GM12878 (cell line): ENCODE measurements at regions not wholly inside any gene's neighbourhood (a gene's known extent, or its start where the extent isn't known, plus 50 kb on each side); places are given as distances from the start of the nearest gene placed in this dataset.

Experiments
- ATAC-seq: fragments of 200-7000 bp; cut with Tn5 transposase; 3 replicates; pipeline ENCODE4 v1.9.1; 2020; ENCODE audit warnings: mild to moderate bottlenecking, moderate library complexity
- BruUV-seq: library from RNA; stranded (reverse); fragments of 400-500 nt; replicated peaks from 2 replicates; lab custom pipeline; 2021; lab: Mats Ljungman, UMichigan
- CTCF ChIA-PET: fragments of 300-600 bp; sonication (Branson Sonifier 250); formaldehyde crosslinking; extraction: SDS; loops from one replicate; lab custom pipeline; 2021; ENCODE audit warnings: inconsistent platforms; lab: Yijun Ruan, JAX
- POLR2A ChIA-PET: fragments of 350-600 bp; formaldehyde crosslinking; extraction: SDS; loops from one replicate; lab custom pipeline; 2021; ENCODE audit warnings: inconsistent platforms; lab: Charles Lee
- RAD21 ChIA-PET: fragments of 300-600 bp; sonication (Branson Sonifier 250); formaldehyde crosslinking; loops from one replicate; lab custom pipeline; 2023; ENCODE audit warnings: antibody characterized with exemption; ENCODE audit not compliant: unreplicated experiment; lab: Charles Lee
- SMC1A ChIA-PET: fragments of 300-600 bp; sonication (Branson Sonifier 250); formaldehyde crosslinking; loops from one replicate; lab custom pipeline; 2023; ENCODE audit not compliant: unreplicated experiment, uncharacterized antibody; lab: Charles Lee
- DNase-seq: peaks from one replicate; pipeline ENCODE4 v3.0.0-alpha.2; 2011; ENCODE audit warnings: low read depth, low spot score
- FAIRE-seq: peaks from 3 replicates; lab custom pipeline; 2011; peaks lifted over from hg19 to GRCh38; lab: Jason Lieb, UNC
- H2AFZ ChIP-seq: 2 replicates; pipeline ENCODE4 v1.6.0; 2011; ENCODE audit warnings: low read depth, low read length, control low read depth; ENCODE audit not compliant: control insufficient read depth
- H3K27ac ChIP-seq: 2 replicates; pipeline ENCODE4 v1.5.1; 2011; ENCODE audit warnings: control low read depth; ENCODE audit not compliant: control insufficient read depth, insufficient read depth
- H3K27me3 ChIP-seq, 2 experiments: replicated peaks in 1 of 2; 2 replicates each; pipeline versions ENCODE4 v1.6.0 to v1.6.1; 2011; ENCODE audit warnings: low read length in 1 of 2; ENCODE audit not compliant: control insufficient read depth in 2 of 2, insufficient read depth in 2 of 2
- H3K36me3 ChIP-seq, 2 experiments: 2 replicates each; pipeline ENCODE4 v1.5.1; 2011; ENCODE audit warnings: low read length in 1 of 2; ENCODE audit not compliant: control insufficient read depth in 2 of 2, insufficient read depth in 2 of 2
- H3K4me1 ChIP-seq: 2 replicates; pipeline ENCODE4 v1.6.1; 2011; ENCODE audit warnings: mild to moderate bottlenecking, low read length, moderate library complexity, mixed read lengths; ENCODE audit not compliant: control insufficient read depth, insufficient read depth
- H3K4me2 ChIP-seq: 2 replicates; pipeline ENCODE4 v1.6.0; 2011; ENCODE audit warnings: control low read depth; ENCODE audit not compliant: control insufficient read depth, insufficient read depth
- H3K4me3 ChIP-seq: fragments of 200-600 bp; sonication (generic); 2 replicates; pipeline ENCODE4 v1.5.1; 2016
- H3K79me2 ChIP-seq: 2 replicates; pipeline ENCODE4 v1.6.0; 2011; ENCODE audit warnings: low read length; ENCODE audit not compliant: control insufficient read depth, insufficient read depth
- H3K9ac ChIP-seq: 2 replicates; pipeline ENCODE4 v1.8.0; 2011; ENCODE audit warnings: low read length, control low read depth, mixed read lengths; ENCODE audit not compliant: control insufficient read depth, insufficient read depth
- H3K9me3 ChIP-seq: replicated peaks from 3 replicates; pipeline ENCODE4 v1.5.1; 2011; ENCODE audit warnings: mild to moderate bottlenecking, low read length; ENCODE audit not compliant: control insufficient read depth, insufficient read depth
- H4K20me1 ChIP-seq: 2 replicates; pipeline ENCODE4 v1.6.0; 2011; ENCODE audit not compliant: control insufficient read depth, insufficient read depth
- ATF3 ChIP-seq: IDR thresholded peaks from 2 replicates; pipeline ENCODE4 v1.6.1; 2011; ENCODE audit warnings: low read depth, mild to moderate bottlenecking, low read length, moderate library complexity, borderline replicate concordance; ENCODE audit errors: extremely low read depth
- ETV6 ChIP-seq, 2 experiments: fragments of 450-650 bp in 1 of 2; IDR thresholded peaks in 1 of 2; conservative IDR thresholded peaks in 1 of 2; 2 replicates each; pipeline ENCODE4 v1.6.1; 2014; ENCODE audit warnings: antibody characterized with exemption in 1 of 2, borderline replicate concordance in 1 of 2, low read depth in 1 of 2, mild to moderate bottlenecking in 1 of 2, moderate library complexity in 1 of 2
- LARP7 ChIP-seq: fragments of 450-650 bp; IDR thresholded peaks from 2 replicates; pipeline ENCODE4 v1.6.1; 2017; ENCODE audit warnings: mild to moderate bottlenecking
- MEF2B ChIP-seq: fragments of 450-650 bp; IDR thresholded peaks from 2 replicates; pipeline ENCODE4 v1.6.1; 2018; ENCODE audit warnings: mild to moderate bottlenecking, moderate library complexity; ENCODE audit not compliant: partially characterized antibody, poor library complexity, severe bottlenecking
- MLLT1 ChIP-seq: fragments of 450-650 bp; IDR thresholded peaks from 2 replicates; pipeline ENCODE4 v1.6.1; 2016; ENCODE audit warnings: mild to moderate bottlenecking
- MYB ChIP-seq: fragments of 150-350 bp; IDR thresholded peaks from 2 replicates; pipeline ENCODE4 v1.6.1; 2014; ENCODE audit warnings: mild to moderate bottlenecking, low read depth, low read length, borderline replicate concordance
- NRF1 ChIP-seq: conservative IDR thresholded peaks from 2 replicates; pipeline ENCODE4 v1.6.1; 2011; ENCODE audit warnings: mild to moderate bottlenecking, low read depth, low read length, improper control_type of control experiment
- PAX8 ChIP-seq: fragments of 450-650 bp; IDR thresholded peaks from 2 replicates; pipeline ENCODE4 v1.6.1; 2017; ENCODE audit warnings: mild to moderate bottlenecking, moderate library complexity
- PBX3 ChIP-seq: IDR thresholded peaks from 2 replicates; pipeline ENCODE4 v1.6.1; 2011; ENCODE audit warnings: mild to moderate bottlenecking, low read depth, low read length, moderate library complexity; ENCODE audit not compliant: insufficient replicate concordance
- RBBP5 ChIP-seq: fragments of 200-600 bp; sonication (generic); conservative IDR thresholded peaks from 2 replicates; pipeline ENCODE4 v1.6.1; 2016
- RUNX3 ChIP-seq: IDR thresholded peaks from 2 replicates; pipeline ENCODE4 v1.6.1; 2012; ENCODE audit warnings: low read length, inconsistent platforms
- USF1 ChIP-seq: IDR thresholded peaks from 2 replicates; pipeline ENCODE4 v1.6.1; 2011; ENCODE audit warnings: borderline replicate concordance, low read depth, mild to moderate bottlenecking, moderate library complexity, mixed read lengths, low read length; ENCODE audit not compliant: insufficient read depth; ENCODE audit errors: extremely low read length
- YY1 ChIP-seq: IDR thresholded peaks from 2 replicates; pipeline ENCODE4 v1.6.1; 2011; ENCODE audit warnings: low read depth, mild to moderate bottlenecking, low read length
- ZNF207 ChIP-seq: fragments of 450-650 bp; IDR thresholded peaks from 2 replicates; pipeline ENCODE4 v1.6.1; 2014; ENCODE audit warnings: antibody characterized with exemption, mild to moderate bottlenecking, borderline replicate concordance
- ZNF622 ChIP-seq: fragments of 450-650 bp; IDR thresholded peaks from 2 replicates; pipeline ENCODE4 v1.6.1; 2017; ENCODE audit warnings: mild to moderate bottlenecking, inconsistent platforms
- WGBS: methylation state at CpG from one replicate; pipeline ENCODE4 v1.1.6; 2016; ENCODE audit warnings: low lambda C conversion rate; ENCODE audit not compliant: insufficient replicate concordance, insufficient coverage; ENCODE audit errors: missing lambda C conversion rate; 5-methylcytosine and 5-hydroxymethylcytosine counted together
- in situ Hi-C: fragments of 300-500 bp; cut with MboI; formaldehyde crosslinking; loops from 9 replicates; pipeline ENCODE4 v1.14.3; 2018; ENCODE audit warnings: mixed read lengths
- intact Hi-C: fragments of 100-400 bp; cut with micrococcal nuclease; formaldehyde crosslinking; loops from one replicate; pipeline ENCODE4 v1.14.2; 2022; ENCODE audit not compliant: unreplicated experiment
- TF ChIP-seq, protein P1 (sequence below): IDR thresholded peaks from 2 replicates; pipeline ENCODE4 v1.6.1; 2012; ENCODE audit warnings: low read depth, low read length, improper control_type of control experiment

- Histone ChIP-seq H4K20me1 (no peaks in the 10 kb centered on the region), H3K4me3 (no peak overlapping the region), H3K27me3 (no peaks in the 10 kb centered on the region), H3K4me1 (no peaks in the 10 kb centered on the region), H3K79me2 (no peaks in the 10 kb centered on the region), H3K9me3 (no peaks in the 10 kb centered on the region), H3K27ac (no peak overlapping the region), H3K36me3 (no peaks in the 10 kb centered on the region), H2AFZ (no peak overlapping the region), H3K9ac (no peak overlapping the region), H3K4me2 (no peak overlapping the region)
- 33% methylated on average over 2 of the region's 2 CpGs for WGBS
- SMC1A ChIA-PET = no interaction called here
- DNase-seq = no peak
- CTCF ChIA-PET = interaction anchor here (1.5 kb wide), 1 partner anchor 10 kb away, joined by 3 read pairs; no protein-coding TSS in a partner anchor
- no peak for FAIRE-seq
- in situ Hi-C loops = no loop called here
- ATAC-seq = no peak
- POLR2A ChIA-PET = no interaction called here
- intact Hi-C loops = no loop called here
- RAD21 ChIA-PET = no interaction called here
- BruUV-seq = no TSS peak
- TF ChIP-seq PAX8 (no peak), ZNF207 (no peak), ETV6 (conservative IDR thresholded peaks at IDR 0.05 in 1 of 2, IDR thresholded peaks at IDR 0.05 in 1 of 2; ENCODE audit: borderline replicate concordance in 1 of 2, low read depth in 1 of 2) (no peak), PBX3 (no peak), MYB (no peak), USF1 (no peak), NRF1 (no peak), RBBP5 (no peak), MLLT1 (no peak), YY1 (no peak), ATF3 (no peak), RUNX3 (no peak), MEF2B (no peak), ZNF622 (no peak), LARP7 (no peak)
- TF ChIP-seq, protein P1, sequence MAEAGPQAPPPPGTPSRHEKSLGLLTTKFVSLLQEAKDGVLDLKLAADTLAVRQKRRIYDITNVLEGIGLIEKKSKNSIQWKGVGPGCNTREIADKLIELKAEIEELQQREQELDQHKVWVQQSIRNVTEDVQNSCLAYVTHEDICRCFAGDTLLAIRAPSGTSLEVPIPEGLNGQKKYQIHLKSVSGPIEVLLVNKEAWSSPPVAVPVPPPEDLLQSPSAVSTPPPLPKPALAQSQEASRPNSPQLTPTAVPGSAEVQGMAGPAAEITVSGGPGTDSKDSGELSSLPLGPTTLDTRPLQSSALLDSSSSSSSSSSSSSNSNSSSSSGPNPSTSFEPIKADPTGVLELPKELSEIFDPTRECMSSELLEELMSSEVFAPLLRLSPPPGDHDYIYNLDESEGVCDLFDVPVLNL = no peak
These were observed 1166.5 kb upstream of the NXPH2 start for GRCh38 chr2:139946690-139947089.
